Epithelial cell of prostate (primary cell): ENCODE measurements at regions not wholly inside any gene's neighbourhood (a gene's known extent, or its start where the extent isn't known, plus 50 kb on each side); places are given as distances from the start of the nearest gene placed in this dataset.
A peak's percentile ranks its signal among the peaks of the same experiment; 100 is the strongest.

Source experiments
- DNase-seq: peaks from one replicate; pipeline ENCODE4 v3.0.0-alpha.2; 2011; ENCODE audit warnings: low read depth, low spot score
- H3K27ac ChIP-seq: fragments of 450-650 bp; 2 replicates; pipeline ENCODE4 v1.5.1; 2017; ENCODE audit warnings: mild to moderate bottlenecking

- DNase-seq, result no peak
- peak overlapping the region; percentile 64 for H3K27ac ChIP-seq
Observed at GRCh38 chr4:159435561-159436023, 332.7 kb downstream of the RAPGEF2 start.

- H3K27ac ChIP-seq, result no peak overlapping the region
- no peak for DNase-seq
Observed at GRCh38 chr4:159443975-159444374, 341.1 kb downstream of the RAPGEF2 start.

DNA sequence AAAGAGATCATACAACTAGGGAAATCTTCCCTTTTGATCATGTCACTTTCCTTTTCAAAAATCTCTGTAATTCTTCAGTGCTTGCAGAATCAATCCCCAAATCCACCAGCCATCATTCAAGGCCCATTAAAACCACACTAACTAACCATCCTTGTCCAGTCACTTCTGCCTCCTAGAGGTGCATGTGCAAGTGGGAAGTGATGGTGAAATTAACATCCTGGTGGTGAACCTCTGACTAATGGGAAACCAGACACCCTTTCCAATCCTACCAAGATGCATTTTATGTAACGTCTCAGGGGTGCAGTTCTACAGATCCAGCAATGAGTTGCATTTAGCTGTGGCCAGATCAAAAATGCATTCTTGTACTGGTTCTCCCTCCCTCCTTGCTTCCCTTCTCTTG, 341.8 kb downstream of the RAPGEF2 start:
- no peak overlapping the region for H3K27ac ChIP-seq
- no peak for DNase-seq

GRCh38 chr4:159445692-159446091, 342.8 kb downstream of the RAPGEF2 start:
- no peak for DNase-seq
- H3K27ac ChIP-seq, result no peak overlapping the region

- H3K27ac ChIP-seq, result no peak overlapping the region
- no peak for DNase-seq
Observed at GRCh38 chr4:159446266-159446976, 343.5 kb downstream of the RAPGEF2 start.

GRCh38 chr4:159447296-159447695, 344.4 kb downstream of the RAPGEF2 start:
- H3K27ac ChIP-seq, result no peak overlapping the region
- DNase-seq, result no peak

GRCh38 chr4:159451006-159451405, 348.1 kb downstream of the RAPGEF2 start:
- no peak overlapping the region for H3K27ac ChIP-seq
- no peak for DNase-seq

DNA sequence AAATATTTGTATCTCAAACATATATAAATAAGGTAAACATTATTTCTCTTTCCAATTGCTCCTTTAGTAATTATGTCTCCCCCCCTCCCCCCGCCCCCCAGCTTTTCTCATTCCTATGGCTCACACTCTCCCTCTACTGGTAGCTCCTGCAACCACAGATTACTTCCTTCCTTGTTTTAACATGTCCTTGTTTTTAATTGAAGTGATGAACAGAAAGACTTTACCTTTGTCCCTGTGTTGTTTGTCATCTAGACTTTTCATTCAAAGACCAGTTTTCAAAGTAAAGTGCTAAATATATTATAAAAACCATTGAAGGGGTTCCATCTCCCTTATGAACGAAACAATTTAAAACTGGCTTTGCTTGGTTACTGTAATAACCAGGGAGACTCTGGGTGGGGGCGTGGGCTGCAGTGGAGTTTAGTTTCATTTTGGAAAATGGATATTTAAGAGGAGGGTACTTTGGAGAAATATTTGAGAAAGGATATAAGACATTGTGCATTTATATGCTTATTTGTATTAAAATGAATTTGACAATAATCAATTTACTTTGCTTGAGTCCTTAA, 352.9 kb downstream of the RAPGEF2 start:
- no peak overlapping the region for H3K27ac ChIP-seq
- DNase-seq, result no peak

DNA sequence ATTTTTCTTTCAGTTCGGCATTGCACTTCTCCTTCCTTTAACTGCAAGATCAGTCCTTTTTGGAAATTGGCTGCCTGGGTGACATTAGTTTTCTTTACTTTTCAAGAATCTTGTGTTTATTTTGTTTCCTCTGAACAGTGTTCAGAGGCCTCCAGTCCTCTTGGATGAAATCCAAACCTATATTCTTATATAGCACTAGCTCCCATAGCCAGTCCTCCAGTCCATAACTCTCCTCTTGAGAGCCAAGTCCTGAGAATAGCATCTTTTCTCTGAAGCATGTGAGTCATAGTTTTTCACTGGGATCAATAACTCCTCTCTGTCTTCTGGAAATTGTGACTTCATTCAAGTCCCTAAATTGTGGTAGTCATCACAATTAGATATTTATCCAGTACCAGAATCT, 357.5 kb downstream of the RAPGEF2 start:
- DNase-seq, result no peak
- no peak overlapping the region for H3K27ac ChIP-seq

DNA sequence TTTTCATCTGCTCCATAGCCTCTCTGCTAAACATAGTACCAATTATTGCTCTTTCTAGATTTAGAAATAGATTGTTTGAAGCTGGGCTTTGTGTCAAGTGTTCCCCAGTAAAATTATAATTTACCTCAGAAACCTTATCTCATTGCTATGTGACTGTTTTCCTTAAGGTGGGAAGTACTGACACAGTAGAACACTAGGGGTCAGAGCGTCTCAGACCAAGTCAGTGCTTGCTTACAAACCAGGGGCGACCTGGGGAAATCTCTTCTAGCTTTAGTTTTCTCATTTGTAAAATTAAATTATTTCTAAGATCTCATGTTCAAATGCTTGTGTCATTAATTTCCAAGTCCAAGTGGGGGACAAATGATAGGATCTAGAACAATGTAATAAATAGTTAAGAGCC, 360.4 kb downstream of the RAPGEF2 start:
- H3K27ac ChIP-seq, result no peak overlapping the region
- DNase-seq, result no peak

DNA sequence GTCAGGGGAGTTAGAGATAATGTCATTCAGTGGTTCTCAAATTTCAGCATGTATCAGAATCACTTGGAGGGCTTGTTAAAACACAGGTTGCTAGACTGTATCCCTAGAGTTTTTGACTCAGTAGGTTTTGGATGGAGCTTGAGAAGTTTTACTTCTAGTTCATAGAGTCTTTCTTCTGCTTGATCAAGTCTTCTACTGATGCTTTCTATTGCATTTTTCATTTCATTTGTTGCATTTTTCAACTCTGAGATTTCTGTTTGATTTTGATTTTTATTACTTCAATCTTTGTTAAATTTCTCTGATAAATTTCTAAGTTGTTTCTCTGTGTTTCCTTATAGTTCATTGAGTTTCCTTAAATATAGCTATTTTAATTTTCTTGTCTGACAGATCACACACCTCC, 361.4 kb downstream of the RAPGEF2 start:
- H3K27ac ChIP-seq, result no peak overlapping the region
- DNase-seq, result no peak

DNA sequence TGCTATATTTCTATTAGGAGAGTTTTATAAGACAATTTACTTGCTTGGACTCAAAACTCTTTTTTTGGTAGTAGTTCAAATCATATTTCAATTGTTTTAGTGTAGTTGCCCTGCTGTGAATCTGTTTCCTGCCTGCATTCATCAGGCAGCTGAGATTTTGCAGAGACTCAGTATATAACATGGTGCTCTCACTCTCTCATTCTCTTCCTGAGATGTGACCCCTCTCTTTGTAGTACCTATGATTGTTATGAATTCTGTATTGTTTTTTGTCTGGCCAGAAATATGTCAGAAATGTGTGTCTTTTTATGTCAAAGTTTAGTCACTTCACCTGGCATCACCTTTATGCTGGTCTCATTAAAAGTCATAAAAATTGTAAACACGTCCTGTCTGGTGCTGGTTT, 374.0 kb downstream of the RAPGEF2 start:
- no peak overlapping the region for H3K27ac ChIP-seq
- DNase-seq, result no peak

GRCh38 chr4:159480826-159481225, 377.9 kb downstream of the RAPGEF2 start:
- no peak overlapping the region for H3K27ac ChIP-seq
- no peak for DNase-seq

DNA sequence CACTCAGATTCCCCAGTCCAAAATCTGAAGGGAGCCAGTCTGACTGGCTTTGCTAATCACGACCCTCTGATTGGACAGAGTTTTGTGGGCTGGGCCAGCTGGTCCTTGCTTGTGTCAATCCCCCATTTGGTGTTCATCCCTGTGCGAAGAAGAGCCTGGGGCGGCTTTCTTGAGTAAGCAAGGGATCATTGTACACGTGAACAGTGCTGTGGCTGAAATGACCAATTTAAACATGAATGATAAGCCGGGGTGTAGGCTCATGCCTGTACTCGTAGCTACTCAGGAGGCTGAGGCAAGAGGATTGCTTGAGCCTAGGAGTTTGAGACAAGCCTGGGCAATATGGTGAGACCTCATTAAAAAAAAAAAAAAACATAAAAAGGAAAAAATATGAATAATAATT, 379.1 kb downstream of the RAPGEF2 start:
- no peak overlapping the region for H3K27ac ChIP-seq
- peak; percentile 48 for DNase-seq

- no peak overlapping the region for H3K27ac ChIP-seq
- DNase-seq, result no peak
Observed at GRCh38 chr4:159483110-159483781, 380.4 kb downstream of the RAPGEF2 start.

- DNase-seq, result no peak
Observed at GRCh38 chr4:159483782-159484741, 381.2 kb downstream of the RAPGEF2 start.

DNA sequence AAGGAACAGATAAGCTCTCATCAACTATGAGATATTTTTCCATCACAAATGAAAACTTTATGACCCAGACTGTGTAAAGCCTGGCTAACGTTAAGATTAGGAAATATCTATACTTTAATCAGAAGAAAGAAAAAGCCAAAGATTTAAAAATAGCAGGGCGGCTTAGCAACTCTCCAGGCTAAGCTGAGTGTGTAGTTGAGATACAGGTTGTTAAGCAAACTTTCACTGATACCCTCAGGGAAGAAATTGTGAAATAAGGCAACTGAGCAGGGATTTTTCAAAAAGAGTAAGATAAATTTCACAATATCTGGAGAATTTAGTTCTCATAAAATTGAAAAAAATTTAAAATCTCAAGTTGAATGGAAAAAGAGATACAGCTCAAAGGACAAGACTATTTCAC, 382.0 kb downstream of the RAPGEF2 start:
- no peak for DNase-seq
- H3K27ac ChIP-seq, result no peak overlapping the region

More at GRCh38 chr4:159483782-159484741, 381.2 kb downstream of the RAPGEF2 start:
- H3K27ac ChIP-seq, result no peak overlapping the region

GRCh38 chr4:159487284-159487747, 384.4 kb downstream of the RAPGEF2 start:
- peak; percentile 18 for DNase-seq
- no peak overlapping the region for H3K27ac ChIP-seq

- no peak overlapping the region for H3K27ac ChIP-seq
- DNase-seq, result no peak
Observed at GRCh38 chr4:159489646-159490045, 386.8 kb downstream of the RAPGEF2 start.

- no peak overlapping the region for H3K27ac ChIP-seq
- DNase-seq, result no peak
Observed at GRCh38 chr4:159495515-159496236, 392.8 kb downstream of the RAPGEF2 start.
